ENCODE measurements at regions not wholly inside any gene's neighbourhood (a gene's known extent, or its start where the extent isn't known, plus 50 kb on each side); places are given as distances from the start of the nearest gene placed in this dataset.
"Not testable (repeated sequence)": the region's sequence is repeated elsewhere in the genome, so short reads cannot be mapped to it uniquely, and the experiment has no call there.

GRCh38 chr17:64771980-64772844 is 110.1 kb upstream of the SMURF2 start:
- DNase-seq, result peak; percentile 49

DNA sequence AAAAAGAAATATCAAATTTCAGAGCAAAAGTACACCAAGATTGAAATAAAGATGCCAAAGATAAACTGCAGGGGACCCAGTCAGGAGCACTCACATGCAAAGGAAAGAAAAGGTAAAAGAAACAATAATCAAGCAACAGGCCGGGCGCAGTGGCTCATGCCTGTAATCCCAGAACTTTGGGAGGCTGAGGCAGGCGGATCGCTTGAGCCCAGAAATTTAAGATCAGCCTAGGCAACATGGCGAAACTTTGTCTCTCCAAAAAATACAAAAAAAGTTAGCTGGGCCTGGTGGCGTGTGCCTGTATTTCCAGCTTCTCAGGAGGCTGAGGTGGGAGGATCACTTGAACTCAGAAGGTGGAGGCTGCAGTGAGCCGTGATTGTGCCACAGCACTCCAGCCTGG is 107.6 kb upstream of the SMURF2 start:
- no peak for DNase-seq

- peak; percentile 59 for DNase-seq
Observed at GRCh38 chr17:64767269-64767997, 105.3 kb upstream of the SMURF2 start.

DNA sequence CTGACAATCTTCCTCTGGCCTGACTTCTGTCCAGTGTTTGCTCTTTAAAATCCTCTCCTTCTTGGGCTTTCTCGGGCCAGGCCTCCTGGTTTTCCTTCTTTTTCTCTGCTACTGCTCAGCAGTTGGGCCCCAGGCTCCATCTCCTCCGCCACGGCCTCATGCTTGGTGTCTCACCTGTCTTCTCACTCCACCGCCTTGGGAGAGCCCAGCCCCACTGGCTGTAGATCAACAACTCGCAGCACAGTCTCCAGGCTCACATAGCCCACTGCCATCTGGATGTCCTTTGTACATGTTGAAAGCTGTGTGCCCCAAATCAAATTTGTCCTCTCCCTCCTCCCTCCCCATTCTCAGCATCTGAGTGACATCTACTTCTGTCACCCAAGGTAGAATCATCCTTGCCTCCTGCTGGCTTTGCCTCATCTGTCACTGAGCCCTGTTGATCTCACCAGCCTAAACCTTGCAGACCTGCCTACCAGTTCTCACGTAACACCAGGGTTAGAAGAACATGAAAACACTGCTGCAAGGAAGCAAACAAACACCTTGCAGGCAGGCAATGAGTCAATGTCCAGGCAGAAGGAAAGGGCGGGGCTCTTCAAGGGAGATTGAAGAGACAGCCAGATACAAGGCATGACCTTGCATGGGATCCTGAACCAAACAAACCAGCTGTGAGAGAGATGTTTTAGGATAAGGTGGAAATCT is 103.2 kb upstream of the SMURF2 start:
- peak; percentile 62 for DNase-seq

GRCh38 chr17:64750891-64751677 is 89.0 kb upstream of the SMURF2 start:
- DNase-seq, result no peak

DNA sequence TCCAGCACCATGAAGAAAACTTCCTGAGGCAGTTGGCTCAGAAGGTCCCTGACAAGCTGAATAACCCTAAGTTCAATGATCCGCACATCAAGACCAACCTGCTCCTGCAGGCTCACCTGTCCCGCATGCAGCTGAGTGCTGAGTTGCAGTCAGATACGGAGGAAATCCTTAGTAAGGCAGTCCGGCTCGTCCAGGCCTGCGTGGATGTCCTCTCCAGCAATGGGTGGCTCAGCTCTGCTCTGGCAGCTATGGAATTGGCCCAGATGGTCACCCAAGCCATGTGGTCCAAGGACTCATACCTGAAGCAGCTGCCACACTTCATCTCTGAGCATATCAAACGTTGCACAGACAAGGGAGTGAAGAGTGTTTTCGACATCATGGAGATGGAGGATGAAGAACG is 88.4 kb upstream of the SMURF2 start:
- DNase-seq, result peak; percentile 49

DNA sequence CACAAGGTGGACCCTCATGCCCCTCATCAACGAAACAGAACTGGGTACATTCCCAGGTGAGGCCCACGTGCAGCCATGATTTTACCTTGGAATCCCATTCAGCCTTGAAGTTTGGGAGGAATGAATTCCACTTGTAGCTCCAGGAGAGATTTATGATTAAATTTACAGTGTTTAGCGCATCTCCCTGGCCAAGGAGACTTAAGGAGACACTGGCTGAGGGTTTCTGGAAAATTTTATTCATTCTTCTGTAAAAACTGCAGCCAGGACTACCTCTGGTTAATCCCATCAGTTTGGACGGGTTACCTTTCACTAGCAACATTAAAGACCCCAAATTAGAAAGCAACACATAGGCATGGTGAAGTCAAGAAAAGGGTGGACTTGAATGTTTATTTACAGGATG is 87.2 kb upstream of the SMURF2 start:
- DNase-seq, result peak; percentile 10

DNA sequence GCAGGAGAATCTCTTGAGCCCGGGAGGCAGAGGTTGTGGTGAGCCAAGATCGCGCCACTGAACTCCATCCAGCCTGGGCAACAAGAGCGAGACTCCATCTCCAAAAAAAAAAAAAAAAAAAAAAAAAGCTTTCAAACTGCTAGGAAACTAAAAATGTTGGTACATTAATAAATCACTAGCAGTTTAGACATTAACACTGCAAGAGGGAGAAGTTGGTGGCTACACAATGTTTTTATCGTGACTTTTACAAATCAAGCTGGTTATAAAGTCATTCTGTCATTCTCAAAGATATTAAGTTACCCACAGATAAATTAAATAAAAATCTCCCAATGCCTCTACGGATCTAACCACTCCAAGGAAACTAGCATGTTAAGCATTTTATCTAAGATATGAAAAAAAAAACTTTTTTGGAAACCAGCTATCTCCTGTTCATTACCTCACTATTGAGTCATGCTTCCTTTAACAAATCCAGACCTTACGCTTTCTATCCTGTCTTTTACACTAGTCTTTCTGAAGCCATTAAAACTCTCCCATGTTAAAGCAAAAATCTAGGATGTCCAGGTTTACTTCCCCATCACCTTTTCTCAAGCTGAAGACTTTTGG is 85.9 kb upstream of the SMURF2 start:
- DNase-seq, result peak; percentile 8

DNA sequence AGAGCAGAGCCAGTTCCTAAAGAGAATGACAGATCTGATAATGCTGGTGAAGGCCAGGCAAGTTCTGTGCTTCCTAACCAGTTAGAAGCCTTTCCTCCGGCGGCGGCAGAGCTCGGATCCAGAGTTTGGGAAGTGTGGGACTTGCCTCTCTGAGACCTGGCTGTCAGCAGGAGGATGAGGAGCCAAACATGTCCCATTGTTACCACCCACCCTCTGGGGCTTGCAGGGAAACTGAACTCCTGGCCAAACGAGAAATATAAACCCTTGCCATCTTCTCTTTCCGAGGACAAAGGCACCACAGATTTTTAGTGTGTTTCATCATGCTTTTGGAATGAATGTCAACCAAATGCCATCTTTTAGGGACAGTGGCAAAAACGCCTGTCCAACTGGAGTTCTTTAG is 80.2 kb upstream of the SMURF2 start:
- DNase-seq, result peak; percentile 58

DNA sequence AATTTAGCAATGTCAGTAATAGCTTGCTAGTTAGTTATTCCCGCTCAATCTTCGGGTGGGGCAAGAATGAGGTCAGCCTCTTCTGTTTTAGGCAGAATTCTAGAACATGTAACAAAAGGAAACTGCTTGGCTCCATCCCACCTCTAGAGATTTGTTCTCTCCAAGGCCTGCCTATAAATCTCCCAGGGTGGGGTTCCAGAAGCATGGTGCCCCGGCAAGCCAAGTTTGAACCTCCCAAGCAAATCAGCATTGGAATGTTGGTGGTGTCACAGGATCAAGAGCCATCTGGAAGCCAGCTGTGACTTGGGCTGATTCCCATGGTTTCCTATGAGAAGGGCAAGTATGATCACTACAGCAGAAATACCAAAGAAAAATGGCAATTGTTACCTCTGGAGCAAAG is 79.8 kb upstream of the SMURF2 start:
- peak; percentile 60 for DNase-seq

GRCh38 chr17:64741038-64741641 is 79.0 kb upstream of the SMURF2 start:
- DNase-seq, result peak; percentile 60

GRCh38 chr17:64739316-64740058 is 77.4 kb upstream of the SMURF2 start:
- peak; percentile 80 for DNase-seq

- DNase-seq, result peak; percentile 72
Observed at GRCh38 chr17:64736804-64737492, 74.8 kb upstream of the SMURF2 start.

GRCh38 chr17:64732336-64733006 is 70.4 kb upstream of the SMURF2 start:
- peak; percentile 70 for DNase-seq

DNA sequence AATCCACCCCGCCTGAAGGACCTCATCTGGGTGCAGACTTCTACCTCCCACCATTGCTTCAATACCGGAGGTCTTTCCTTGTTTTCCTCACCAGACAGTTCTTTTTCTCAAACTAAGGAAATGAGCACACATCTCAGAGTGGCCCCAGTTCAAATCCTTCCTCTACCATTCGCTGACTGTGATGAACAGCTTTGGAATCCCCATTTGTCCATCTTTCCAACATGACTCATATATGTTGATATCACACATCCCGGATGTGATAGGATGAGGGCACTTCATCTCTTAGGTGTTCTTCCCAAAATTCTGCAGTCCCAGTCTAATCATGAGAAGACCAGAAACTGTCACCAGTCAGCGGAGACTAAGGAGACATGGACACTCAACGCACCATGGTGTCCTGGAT is 67.9 kb upstream of the SMURF2 start:
- not testable (repeated sequence) for DNase-seq

- no peak for DNase-seq
Observed at GRCh38 chr17:64729201-64729600, 67.1 kb upstream of the SMURF2 start.

DNA sequence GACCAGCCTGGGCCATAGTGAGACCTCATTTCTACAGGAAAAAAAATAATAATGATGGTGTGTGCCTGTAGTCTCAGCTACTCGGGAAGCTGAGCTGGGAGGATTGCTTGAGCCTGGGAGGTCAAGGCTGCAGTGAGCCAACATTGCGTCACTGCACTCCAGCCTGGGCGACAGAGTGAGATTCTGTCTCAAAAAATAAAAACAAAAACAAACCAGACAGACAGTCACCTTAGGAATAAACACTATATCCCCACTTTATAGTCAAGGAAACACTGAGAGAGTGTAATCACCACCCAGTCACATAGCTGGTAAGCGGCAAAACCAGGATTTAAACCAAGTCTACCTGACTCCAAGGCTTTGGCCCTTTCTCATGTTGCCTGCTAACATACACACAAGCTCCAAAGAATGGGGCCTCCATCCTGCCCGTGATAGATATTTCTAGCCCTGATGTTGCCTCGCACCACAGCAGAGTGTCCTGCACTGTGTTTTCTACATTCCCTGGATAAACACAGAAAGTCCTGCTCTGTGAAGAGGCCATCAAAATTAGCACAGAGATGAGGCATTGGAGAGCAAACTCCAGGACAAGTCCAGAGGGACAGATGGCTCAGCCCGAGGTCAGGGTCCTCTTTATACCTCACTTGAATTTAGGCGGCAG is 66.1 kb upstream of the SMURF2 start:
- DNase-seq, result no peak

GRCh38 chr17:64726025-64726424 is 63.9 kb upstream of the SMURF2 start:
- not testable (repeated sequence) for DNase-seq

DNA sequence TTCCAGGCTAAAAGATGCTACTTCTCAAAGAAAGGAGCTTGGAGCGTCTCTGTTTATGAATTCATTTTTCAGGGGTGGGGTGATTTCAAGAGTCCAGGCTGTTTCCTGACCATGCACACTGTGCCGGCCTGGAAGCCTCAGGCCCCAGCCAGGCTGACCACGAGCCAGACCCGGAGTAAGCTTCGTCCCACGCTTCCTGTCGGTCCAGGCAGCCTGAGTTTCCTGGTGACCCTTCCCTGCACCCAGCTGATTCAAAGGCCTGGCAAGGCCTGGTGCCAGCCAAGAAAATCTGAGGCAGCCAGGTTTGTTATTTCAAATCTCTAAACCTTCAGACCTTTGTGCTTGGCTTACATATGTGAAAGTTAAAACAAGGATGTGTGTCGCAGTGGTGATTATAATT is 62.1 kb upstream of the SMURF2 start:
- peak; percentile 84 for DNase-seq
